ELF-1 (cell line): ENCODE measurements at regions not wholly inside any gene's neighbourhood (a gene's known extent, or its start where the extent isn't known, plus 50 kb on each side); places are given as distances from the start of the nearest gene placed in this dataset.

Experiments
- DNase-seq: peaks from one replicate; pipeline ENCODE4 v3.0.0-alpha.2; 2016; ENCODE audit warnings: low read depth, low spot score

- DNase-seq, result peak; percentile 49
Observed at GRCh38 chr1:39107341-39108290, 81.5 kb downstream of the NDUFS5 start.

- DNase-seq, result no peak
Observed at GRCh38 chr1:39109644-39110043, 83.5 kb downstream of the NDUFS5 start.

- DNase-seq, result peak; percentile 10
Observed at GRCh38 chr1:39110325-39110851, 84.2 kb downstream of the NDUFS5 start.

- peak; percentile 12 for DNase-seq
Observed at GRCh38 chr1:39110882-39111281, 84.7 kb downstream of the NDUFS5 start.

DNA sequence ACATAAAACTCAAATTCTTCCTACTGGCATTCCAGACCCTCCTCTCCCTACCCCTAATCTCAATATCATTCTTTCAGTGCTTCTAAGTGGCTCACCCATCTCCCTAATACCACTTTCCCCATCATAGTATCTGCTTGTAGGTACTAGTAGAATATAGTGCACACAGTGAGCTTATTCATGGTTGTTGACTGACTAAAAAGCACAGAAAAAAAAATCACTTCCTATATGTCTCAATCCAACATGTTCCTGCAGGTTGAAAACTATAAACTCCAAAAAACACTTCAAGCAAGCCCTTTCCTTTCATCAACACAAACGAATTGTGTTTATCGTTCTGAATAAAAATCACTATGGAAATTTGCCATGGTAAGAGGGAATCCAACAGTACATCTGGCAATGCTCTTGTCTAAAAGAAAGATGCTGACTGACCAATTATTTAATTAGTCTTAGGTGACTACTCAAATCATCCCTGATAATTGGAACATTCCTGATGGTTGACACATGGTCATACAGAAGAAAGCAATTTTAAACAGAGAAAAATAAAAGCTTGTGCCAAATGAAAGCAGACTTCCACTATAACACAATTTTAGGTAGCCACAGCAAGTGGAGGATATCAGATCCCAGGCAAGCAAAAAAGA is 87.1 kb downstream of the NDUFS5 start:
- no peak for DNase-seq

DNA sequence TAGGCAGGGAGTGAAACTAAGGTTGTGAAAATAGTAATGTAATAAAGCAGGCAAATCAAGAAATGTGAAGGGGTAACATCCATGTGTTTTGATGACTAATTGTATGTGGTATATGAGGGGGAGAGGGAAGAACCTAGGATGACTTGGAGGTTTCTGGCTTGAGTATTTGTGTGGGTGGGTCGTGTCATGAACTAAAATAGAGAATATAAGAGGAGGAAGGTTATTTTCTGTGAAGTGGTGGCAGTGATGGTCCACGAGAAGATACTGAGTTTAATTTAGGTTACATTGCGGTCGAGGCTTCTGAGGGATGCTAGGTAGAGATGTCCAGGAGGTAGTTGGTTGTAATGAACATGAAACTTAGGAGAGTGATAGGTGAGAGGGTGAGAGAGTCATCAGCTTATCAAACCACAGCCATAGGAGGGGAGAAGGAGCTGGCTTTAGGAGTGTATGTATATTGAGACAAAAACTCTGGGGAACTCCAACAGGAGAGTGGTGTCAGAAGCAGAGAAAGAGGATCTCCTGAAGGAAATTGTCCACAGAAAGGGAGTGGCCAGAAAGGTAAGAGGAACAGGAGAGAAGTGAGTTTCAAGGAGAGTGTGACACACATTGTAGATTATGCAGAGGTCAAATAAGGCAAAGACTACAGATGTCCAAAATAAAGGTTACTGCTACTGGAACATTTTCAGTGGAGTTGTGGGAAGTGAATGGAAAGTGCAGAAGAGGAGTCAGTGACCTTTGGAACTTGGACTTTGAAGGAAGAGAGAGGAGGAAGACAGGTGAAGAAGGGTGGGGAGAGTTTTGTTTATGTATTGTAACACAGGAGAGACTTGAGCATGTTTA is 89.0 kb upstream of the MACF1 start:
- DNase-seq, result no peak

DNA sequence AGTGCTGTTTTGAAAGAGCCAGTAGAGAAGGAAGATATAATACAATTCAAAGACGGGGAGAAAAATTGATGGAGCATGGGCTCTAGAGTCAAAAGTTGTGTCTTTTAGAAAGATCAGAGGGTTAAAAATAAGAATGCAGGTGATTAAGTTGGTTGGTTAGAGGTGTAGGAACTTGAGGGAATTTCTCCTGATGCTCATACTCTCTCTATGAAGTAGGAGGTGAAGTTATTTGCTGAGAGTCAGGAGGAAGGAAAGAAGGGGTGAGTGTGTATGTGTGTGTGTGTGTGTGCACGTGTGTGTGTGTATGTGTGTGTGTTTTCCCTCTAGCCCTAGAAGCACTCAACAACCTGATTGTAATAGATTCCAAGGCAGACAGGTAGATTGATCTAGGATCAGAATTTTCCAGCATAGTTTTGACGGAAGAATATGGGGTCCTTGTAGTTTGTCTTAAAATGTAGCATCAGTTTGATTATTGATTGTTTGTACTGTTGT is 88.3 kb upstream of the MACF1 start:
- DNase-seq, result no peak

DNA sequence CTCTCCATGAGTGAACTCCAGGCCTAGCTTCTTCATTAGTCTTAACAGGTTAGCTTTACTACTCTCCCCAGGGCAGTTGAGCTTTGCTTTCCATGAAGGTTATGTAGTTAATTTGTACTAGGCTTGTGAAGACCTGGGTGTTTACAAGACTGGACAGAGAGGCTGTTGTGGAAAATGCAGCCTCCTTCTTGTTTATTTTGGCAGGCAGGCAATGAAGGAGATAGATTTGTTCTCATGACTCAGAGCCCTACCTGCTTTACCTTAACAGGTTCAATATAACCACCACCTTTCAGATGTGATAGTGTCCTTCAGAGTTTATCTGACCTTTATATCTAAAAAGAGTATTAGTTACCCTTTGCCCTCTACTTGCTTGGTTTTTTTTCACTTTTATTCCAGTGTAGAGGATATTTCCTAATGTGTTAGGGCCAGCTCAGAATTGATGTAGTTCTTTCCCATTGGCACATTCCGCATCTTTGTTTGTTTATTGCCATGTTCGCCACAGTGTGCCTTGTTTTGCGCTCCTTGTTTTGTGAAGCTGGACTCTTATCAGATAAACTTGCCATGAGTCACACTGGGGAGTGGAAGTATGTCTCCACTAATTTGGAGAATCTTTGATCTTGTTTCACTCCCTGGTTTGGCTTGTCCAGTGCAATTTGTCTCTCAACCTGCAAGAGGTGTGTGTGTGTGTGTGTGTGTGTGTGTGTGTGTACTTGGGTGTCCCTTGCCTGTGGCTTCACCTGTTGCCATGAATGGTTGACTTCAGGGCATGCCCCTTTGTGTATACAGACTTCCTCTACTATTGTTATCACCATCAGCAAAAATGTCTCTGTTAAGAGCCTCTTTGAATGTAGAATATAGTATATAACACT is 87.4 kb upstream of the MACF1 start:
- peak; percentile 36 for DNase-seq

DNA sequence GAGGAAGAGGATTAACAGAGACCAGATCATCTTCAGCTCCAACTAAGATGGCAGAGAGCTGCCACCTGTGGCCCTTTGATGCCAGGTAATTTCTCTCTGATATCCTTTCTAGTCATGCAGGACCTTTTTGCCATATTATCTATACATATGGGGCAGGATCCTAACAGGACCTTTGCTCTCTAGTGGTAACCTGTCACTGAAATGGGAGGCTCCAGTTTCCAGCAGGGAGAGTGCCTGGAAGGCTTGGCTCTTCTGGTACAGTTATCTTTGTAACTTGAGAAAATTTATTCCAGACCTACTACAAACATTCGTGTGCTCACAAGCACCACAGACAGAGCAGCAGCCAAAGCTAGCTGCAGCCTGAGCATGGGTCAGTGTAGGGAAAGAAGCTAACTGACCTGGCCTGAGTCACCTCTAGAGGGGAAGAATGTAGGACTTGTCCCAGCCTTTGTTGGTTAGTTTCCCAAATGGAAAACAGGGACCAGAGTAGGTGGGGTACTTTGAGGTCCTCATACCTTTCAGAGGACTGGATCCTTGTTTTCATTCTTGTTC is 86.5 kb upstream of the MACF1 start:
- DNase-seq, result no peak

GRCh38 chr1:39122056-39122455 is 82.4 kb upstream of the MACF1 start:
- DNase-seq, result no peak

DNA sequence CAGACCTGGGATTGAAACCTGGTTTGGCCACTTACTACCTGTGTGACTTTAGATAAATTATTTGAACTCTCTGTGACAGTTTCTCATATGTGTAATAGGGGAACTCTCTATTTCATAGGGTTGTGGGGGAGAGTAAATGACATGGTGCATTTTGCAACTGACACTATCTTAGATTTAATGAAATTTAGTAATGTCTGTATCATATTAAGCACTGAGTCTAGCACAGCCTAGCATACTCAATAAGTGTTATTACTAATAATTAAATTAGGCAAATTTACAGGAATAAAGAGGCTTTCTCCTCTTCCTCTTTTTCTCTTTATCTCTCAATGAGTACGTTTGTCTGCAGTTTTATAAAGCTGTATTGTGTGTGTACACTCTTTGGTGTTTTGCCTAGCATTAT is 80.2 kb upstream of the MACF1 start:
- DNase-seq, result no peak

DNA sequence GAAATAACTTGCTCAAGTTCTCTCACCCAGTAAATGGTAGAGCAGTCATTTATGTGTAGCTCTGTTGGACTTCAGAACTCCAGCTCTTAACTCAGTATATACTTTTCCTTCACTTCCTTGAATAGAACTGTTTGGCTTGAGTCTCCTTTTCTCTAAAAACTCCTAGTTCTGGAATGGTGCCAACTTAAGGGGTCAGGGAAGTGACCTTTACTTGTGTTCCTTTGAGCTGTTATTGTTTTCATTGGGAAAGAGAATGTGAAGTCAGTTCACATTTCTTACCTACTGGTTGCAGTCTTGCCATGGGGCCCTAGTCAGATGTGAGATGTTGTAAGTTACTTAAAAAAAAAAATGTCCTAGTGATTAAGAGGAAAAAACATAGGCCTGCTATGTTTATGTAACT is 77.0 kb upstream of the MACF1 start:
- DNase-seq, result no peak

DNA sequence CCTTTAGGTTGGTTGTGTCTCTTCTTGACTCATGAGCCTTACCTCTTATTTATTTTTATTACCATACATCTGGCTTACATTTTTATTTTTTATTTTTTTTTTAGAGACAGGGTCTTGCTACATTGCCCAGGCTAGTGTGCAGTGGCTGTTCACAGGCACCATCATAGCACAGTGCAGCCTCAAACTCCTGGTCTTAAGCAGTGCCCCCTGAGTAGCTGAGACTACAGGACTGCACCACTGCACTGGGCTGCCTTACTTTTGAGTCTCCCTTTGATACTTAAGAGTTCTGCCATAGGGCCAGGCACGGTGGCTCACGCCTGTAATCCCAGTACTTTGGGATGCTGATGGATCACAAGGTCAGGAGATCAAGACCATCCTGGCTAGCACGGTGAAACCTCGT is 76.4 kb upstream of the MACF1 start:
- no peak for DNase-seq

GRCh38 chr1:39128959-39129358 is 75.5 kb upstream of the MACF1 start:
- DNase-seq, result peak; percentile 39

DNA sequence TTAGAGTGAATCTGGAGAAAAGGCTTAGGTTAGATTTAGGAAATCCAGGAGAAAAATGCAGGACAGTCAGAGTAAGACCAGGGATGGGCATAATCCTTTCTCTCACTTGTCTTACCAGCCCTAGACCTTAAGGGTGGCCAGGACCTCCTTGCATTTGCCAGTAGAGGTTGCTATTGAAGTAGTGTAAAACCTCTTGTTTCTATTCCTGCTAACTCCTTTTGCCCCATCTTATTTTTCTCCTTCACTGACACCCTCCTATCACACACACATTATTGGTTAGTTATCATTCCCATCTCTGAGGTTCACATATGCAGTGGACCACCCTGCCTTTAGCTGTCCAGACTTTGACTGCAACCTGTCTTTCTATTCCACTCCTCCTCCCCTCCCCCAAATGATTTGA is 75.0 kb upstream of the MACF1 start:
- no peak for DNase-seq

DNA sequence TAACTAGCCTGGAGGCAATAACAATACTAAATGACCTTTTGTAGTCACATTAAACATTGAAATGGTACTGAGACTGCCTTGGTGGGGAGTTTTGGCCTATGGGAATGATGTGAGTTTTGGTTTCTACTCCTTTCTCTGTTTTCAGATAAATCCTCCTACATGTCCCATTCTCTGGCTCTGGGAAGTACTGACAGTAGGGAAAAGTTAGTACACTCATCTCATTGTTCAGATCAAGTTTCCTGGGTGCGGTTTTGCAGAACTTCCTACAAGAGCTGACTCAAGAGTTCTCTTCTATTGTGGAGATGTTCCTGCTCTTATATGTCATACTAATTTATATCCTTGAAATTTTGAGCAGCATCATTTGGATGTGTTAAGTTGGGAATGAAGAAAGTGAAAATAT is 74.2 kb upstream of the MACF1 start:
- DNase-seq, result no peak

- DNase-seq, result no peak
Observed at GRCh38 chr1:39131940-39132339, 72.6 kb upstream of the MACF1 start.

DNA sequence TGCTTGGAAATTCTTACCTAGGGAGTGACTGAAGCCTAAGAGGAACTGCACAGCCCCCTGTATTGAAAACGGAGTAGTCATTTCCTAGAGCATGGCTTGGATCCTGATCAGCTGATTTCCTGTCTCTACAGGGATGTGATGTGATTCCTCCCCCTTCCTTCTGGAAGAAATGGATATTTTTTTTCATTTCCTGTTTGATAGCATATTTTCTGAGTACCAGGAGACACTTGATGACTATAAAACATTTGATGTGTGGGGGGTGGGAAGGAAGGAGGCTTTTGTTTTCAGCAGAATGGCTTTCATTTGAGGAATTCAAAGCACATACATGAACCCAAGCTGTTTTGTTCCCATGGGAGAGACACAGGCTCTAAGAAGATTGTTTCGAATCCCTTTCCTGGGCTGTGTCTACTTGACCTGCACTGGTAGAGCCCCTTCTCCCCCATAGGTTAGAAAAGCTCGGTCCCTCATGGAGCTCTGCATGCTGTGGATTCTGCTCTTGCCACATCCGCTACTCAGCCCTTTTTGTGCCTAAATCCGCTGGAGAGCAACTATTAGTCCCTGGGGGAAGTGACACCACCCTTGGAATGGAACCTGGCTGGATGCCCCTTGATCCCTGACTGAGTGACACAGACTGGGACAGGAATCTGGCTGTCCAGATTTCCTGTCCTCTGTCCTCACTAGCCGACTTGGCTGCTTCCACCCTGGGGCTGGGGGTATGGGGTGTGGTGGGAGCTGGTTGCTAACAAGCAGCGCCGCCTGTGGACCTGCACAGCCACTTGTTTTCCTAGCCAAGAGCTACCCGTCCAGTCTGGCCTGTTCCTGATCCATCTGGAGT is 71.8 kb upstream of the MACF1 start:
- peak; percentile 97 for DNase-seq

GRCh38 chr1:39133340-39133684 is 71.2 kb upstream of the MACF1 start:
- no peak for DNase-seq
